ENCODE measurements at regions not wholly inside any gene's neighbourhood (a gene's known extent, or its start where the extent isn't known, plus 50 kb on each side); places are given as distances from the start of the nearest gene placed in this dataset.

DNA sequence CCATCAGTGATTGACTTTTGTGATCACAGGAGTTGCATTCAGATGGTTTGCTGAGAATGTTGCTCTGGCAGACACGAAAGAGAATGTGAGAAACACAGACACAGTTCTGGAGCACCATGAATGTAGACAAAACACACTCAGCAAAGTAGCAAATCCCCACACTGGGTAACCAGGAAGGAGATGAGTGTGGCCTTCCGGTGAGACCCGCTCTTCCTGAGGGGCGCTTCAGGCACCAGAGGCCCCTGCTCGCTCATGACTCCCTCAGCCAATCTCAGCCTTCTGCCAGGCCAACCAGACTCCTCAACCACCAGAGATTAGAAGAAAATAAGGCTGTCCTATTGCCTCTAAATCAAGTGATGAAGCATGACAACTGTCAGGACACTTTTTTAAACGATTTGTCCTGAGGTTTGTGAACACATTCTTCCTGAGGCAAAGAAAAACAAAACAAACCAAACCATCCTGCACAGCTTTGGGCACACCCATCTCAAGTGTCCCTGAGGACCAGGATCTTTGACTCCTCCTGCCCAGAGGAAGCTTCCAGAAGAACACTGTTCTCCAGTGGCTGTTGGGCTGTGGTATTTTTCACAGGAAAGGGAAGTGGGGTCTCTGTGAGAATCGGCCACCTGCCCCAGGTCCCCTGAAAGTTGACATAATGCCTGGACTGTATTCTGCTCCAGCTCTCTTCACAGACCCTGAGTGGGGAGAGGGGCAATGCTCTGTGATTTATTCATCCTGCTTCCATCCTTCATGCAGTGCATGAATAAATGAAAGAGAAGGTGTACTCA is 152.8 kb downstream of the BCL11A start:
- Histone ChIP-seq H3K4me1 (ENCODE audit: low read length) (no peaks in the 10 kb centered on the region), H3K9ac (ENCODE audit: low read length) (no peak overlapping the region), H2AFZ (ENCODE audit: low read length) (no peak overlapping the region), H3K27me3 (replicated peaks; ENCODE audit: insufficient read depth, low read length) (no peaks in the 10 kb centered on the region), H3F3A (ENCODE audit: insufficient read depth, low read length) (no peaks in the 10 kb centered on the region), H3K4me2 (ENCODE audit: low read depth, low read length) (no peak overlapping the region), H3K27ac (ENCODE audit: low read length) (no peak overlapping the region), H3K9me2 (replicated peaks; ENCODE audit: insufficient read depth, low read length) (no peaks in the 10 kb centered on the region), H3K9me3 (replicated peaks; ENCODE audit: insufficient read depth, low read length) (no peaks in the 10 kb centered on the region), H3K79me2 (ENCODE audit: low read length) (no peaks in the 10 kb centered on the region), H4K20me1 (ENCODE audit: insufficient read depth, low read length) (no peaks in the 10 kb centered on the region), H3K36me3 (replicated peaks; ENCODE audit: insufficient read depth, low read length) (no peaks in the 10 kb centered on the region), H3K4me3 (ENCODE audit: low read length) (no peak overlapping the region)
- no peak for DNase-seq
- TF ChIP-seq, protein P1, sequence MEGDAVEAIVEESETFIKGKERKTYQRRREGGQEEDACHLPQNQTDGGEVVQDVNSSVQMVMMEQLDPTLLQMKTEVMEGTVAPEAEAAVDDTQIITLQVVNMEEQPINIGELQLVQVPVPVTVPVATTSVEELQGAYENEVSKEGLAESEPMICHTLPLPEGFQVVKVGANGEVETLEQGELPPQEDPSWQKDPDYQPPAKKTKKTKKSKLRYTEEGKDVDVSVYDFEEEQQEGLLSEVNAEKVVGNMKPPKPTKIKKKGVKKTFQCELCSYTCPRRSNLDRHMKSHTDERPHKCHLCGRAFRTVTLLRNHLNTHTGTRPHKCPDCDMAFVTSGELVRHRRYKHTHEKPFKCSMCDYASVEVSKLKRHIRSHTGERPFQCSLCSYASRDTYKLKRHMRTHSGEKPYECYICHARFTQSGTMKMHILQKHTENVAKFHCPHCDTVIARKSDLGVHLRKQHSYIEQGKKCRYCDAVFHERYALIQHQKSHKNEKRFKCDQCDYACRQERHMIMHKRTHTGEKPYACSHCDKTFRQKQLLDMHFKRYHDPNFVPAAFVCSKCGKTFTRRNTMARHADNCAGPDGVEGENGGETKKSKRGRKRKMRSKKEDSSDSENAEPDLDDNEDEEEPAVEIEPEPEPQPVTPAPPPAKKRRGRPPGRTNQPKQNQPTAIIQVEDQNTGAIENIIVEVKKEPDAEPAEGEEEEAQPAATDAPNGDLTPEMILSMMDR (IDR thresholded peaks at IDR 0.05; ENCODE audit: low read length) = no peak
- TF ChIP-seq EZH2 (optimal IDR thresholded peaks at IDR 0.05; ENCODE audit: low read depth, low read length) = no peak
- no peak for TF ChIP-seq EZH2phosphoT487 (IDR thresholded peaks at IDR 0.05; ENCODE audit: low read length)

DNA sequence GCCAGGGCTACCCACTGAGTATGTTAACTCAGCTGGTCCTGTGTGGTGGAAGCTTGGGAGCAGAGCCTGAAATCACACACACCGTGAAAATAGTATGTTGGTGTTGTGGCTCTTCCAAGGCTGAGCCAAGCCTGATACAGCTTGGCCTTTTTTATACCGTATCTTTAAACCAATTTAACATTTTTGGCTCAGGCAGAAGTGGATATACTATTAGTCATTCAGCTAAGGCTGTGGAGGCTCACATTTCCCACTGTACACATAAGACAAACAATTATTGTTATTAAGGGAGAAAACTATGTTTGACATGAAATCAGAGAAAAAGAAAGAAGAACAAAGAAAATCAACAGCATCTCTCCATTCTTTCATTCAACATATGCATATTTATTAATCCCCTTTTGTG is 159.0 kb downstream of the BCL11A start:
- Histone ChIP-seq H3K4me3 (ENCODE audit: low read length) (no peak overlapping the region), H3K9me3 (replicated peaks; ENCODE audit: insufficient read depth, low read length) (no peaks in the 10 kb centered on the region), H3K9me2 (replicated peaks; ENCODE audit: insufficient read depth, low read length) (no peaks in the 10 kb centered on the region), H3K27ac (ENCODE audit: low read length) (no peak overlapping the region), H3K27me3 (replicated peaks; ENCODE audit: insufficient read depth, low read length) (no peaks in the 10 kb centered on the region), H3F3A (ENCODE audit: insufficient read depth, low read length) (no peaks in the 10 kb centered on the region), H3K4me1 (ENCODE audit: low read length) (no peaks in the 10 kb centered on the region), H3K36me3 (replicated peaks; ENCODE audit: insufficient read depth, low read length) (no peaks in the 10 kb centered on the region), H4K20me1 (ENCODE audit: insufficient read depth, low read length) (no peaks in the 10 kb centered on the region), H3K9ac (ENCODE audit: low read length) (no peak overlapping the region), H3K79me2 (ENCODE audit: low read length) (no peaks in the 10 kb centered on the region), H3K4me2 (ENCODE audit: low read depth, low read length) (no peak overlapping the region), H2AFZ (ENCODE audit: low read length) (no peak overlapping the region)
- TF ChIP-seq, protein P1 (IDR thresholded peaks at IDR 0.05; ENCODE audit: low read length) = no peak
- TF ChIP-seq EZH2phosphoT487 (IDR thresholded peaks at IDR 0.05; ENCODE audit: low read length) (no peak), EZH2 (optimal IDR thresholded peaks at IDR 0.05; ENCODE audit: low read depth, low read length) (no peak)
- DNase-seq = no peak

DNA sequence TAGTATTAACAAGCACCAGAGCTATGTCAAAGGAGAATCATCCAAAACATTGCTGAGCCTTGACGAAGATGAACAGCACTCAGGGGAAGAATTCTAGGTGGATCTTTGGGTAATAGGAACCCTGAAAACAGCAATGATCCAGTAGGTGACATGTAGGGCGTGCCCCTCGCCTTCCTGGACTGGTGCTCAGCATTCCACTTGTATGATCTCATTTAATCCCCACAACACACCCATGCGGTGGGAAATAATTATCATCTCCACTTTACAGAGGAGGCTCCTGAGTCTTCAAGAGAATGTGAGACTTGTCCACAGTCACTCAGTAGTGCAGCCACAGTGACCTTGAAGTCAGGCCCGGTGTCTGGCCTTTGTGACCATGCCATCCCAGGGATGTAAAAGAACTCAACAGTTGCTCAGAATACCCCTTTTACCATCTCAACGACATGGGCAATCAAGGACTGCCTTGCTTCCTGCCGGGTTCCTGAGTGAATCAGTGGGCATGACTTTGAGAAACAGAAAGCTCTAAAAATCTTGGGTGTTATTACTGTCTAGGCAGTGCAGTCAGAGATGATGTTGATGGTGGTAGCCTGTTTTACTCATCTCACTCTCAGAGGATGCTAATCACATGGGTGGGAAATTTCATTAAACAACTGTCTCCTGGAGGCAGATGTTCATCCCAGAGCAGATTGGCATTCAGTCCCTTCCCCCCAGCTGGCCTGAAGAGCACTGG is 161.6 kb downstream of the BCL11A start:
- Histone ChIP-seq H2AFZ (ENCODE audit: low read length) (no peak overlapping the region), H3K27ac (ENCODE audit: low read length) (no peak overlapping the region), H3K27me3 (replicated peaks; ENCODE audit: insufficient read depth, low read length) (no peaks in the 10 kb centered on the region), H3K4me3 (ENCODE audit: low read length) (no peak overlapping the region), H3K4me1 (ENCODE audit: low read length) (no peaks in the 10 kb centered on the region), H3K9ac (ENCODE audit: low read length) (no peak overlapping the region), H3F3A (ENCODE audit: insufficient read depth, low read length) (no peaks in the 10 kb centered on the region), H3K4me2 (ENCODE audit: low read depth, low read length) (no peak overlapping the region), H3K36me3 (replicated peaks; ENCODE audit: insufficient read depth, low read length) (no peaks in the 10 kb centered on the region), H3K9me3 (replicated peaks; ENCODE audit: insufficient read depth, low read length) (no peaks in the 10 kb centered on the region), H4K20me1 (ENCODE audit: insufficient read depth, low read length) (no peaks in the 10 kb centered on the region), H3K79me2 (ENCODE audit: low read length) (no peaks in the 10 kb centered on the region), H3K9me2 (replicated peaks; ENCODE audit: insufficient read depth, low read length) (no peaks in the 10 kb centered on the region)
- TF ChIP-seq, protein P1 (IDR thresholded peaks at IDR 0.05; ENCODE audit: low read length) = no peak
- TF ChIP-seq EZH2phosphoT487 (IDR thresholded peaks at IDR 0.05; ENCODE audit: low read length) (no peak), EZH2 (optimal IDR thresholded peaks at IDR 0.05; ENCODE audit: low read depth, low read length) (no peak)
- no peak for DNase-seq

Data from MM.1S (cell line).